SK-N-SH (cell line): ENCODE measurements at regions not wholly inside any gene's neighbourhood (a gene's known extent, or its start where the extent isn't known, plus 50 kb on each side); places are given as distances from the start of the nearest gene placed in this dataset.
"Not testable (repeated sequence)": the region's sequence is repeated elsewhere in the genome, so short reads cannot be mapped to it uniquely, and the experiment has no call there.

Experiments used
- CTCF ChIA-PET: fragments of 300-600, 350-600 bp; formaldehyde crosslinking; extraction: SDS; loops from one replicate; lab custom pipeline; 2021; lab: Yijun Ruan, JAX
- POLR2A ChIA-PET: fragments of 350-600 bp; sonication (Branson Sonifier 250); formaldehyde crosslinking; extraction: SDS; loops from one replicate; lab custom pipeline; 2020; ENCODE audit warnings: antibody characterized with exemption, inconsistent platforms; lab: Yijun Ruan, JAX
- DNase-seq: peaks from one replicate; pipeline ENCODE4 v3.0.0; 2012
- H2AFZ ChIP-seq: fragments of 200-600 bp; sonication (generic); 2 replicates; pipeline ENCODE4 v1.8.1; 2016; ENCODE audit warnings: antibody characterized with exemption, mild to moderate bottlenecking, low read depth
- H3F3A ChIP-seq: fragments of 200-600 bp; sonication (generic); replicated peaks from 2 replicates; pipeline ENCODE3; 2016; ENCODE audit warnings: antibody characterized with exemption, mild to moderate bottlenecking; ENCODE audit not compliant: insufficient read depth
- H3K27ac ChIP-seq, 2 experiments: fragments of 200-500 bp in 1 of 2; fragments of 200-600 bp in 1 of 2; sonication (Bioruptor generic) in 1 of 2; sonication (generic), shearing (Covaris generic) in 1 of 2; 2 replicates each; pipeline versions ENCODE4 v1.5.1 to v1.6.1; 2014 to 2016; ENCODE audit warnings: low read depth in 2 of 2, inconsistent platforms in 1 of 2, low read length in 1 of 2, mild to moderate bottlenecking in 1 of 2, mixed read lengths in 1 of 2
- H3K27me3 ChIP-seq: fragments of 200-600 bp; sonication (generic), shearing (Covaris generic); 2 replicates; pipeline ENCODE4 v1.6.1; 2016; ENCODE audit warnings: mixed run types; ENCODE audit not compliant: insufficient read depth
- H3K36me3 ChIP-seq, 2 experiments: fragments of 200-500 bp in 1 of 2; fragments of 200-600 bp in 1 of 2; sonication (Bioruptor generic) in 1 of 2; sonication (generic) in 1 of 2; replicated peaks in 1 of 2; 2 replicates each; pipeline versions ENCODE3 to v1.5.1; 2014 to 2016; ENCODE audit warnings: low read length in 1 of 2, mild to moderate bottlenecking in 1 of 2; ENCODE audit not compliant: insufficient read depth in 2 of 2, control insufficient read depth in 1 of 2
- H3K4me1 ChIP-seq, 2 experiments: fragments of 200-500 bp in 1 of 2; fragments of 200-600 bp in 1 of 2; sonication (Bioruptor generic) in 1 of 2; sonication (generic), shearing (Covaris generic) in 1 of 2; 2 replicates each; pipeline versions ENCODE4 v1.5.1 to v1.6.1; 2014 to 2016; ENCODE audit warnings: low read depth in 1 of 2, low read length in 1 of 2, mixed run types in 1 of 2; ENCODE audit not compliant: insufficient read depth in 2 of 2, control insufficient read depth in 1 of 2
- H3K4me2 ChIP-seq: fragments of 200-600 bp; sonication (generic), shearing (Covaris generic); 2 replicates; pipeline ENCODE4 v1.6.1; 2017; ENCODE audit warnings: mixed run types
- H3K4me3 ChIP-seq, 2 experiments: fragments of 200-500 bp in 1 of 2; fragments of 200-600 bp in 1 of 2; sonication (Bioruptor generic) in 1 of 2; sonication (generic), shearing (Covaris generic) in 1 of 2; 2 replicates each; pipeline versions ENCODE4 v1.5.1 to v1.8.1; 2014 to 2016; ENCODE audit warnings: low read depth in 2 of 2, inconsistent platforms in 1 of 2, low read length in 1 of 2, mild to moderate bottlenecking in 1 of 2, mixed read lengths in 1 of 2, moderate library complexity in 1 of 2
- H3K79me2 ChIP-seq: fragments of 200-600 bp; sonication (generic); 2 replicates; pipeline ENCODE4 v1.8.1; 2017; ENCODE audit warnings: mild to moderate bottlenecking; ENCODE audit not compliant: insufficient read depth
- H3K9ac ChIP-seq: fragments of 200-600 bp; sonication (generic); 2 replicates; pipeline ENCODE4 v1.6.1; 2017; ENCODE audit warnings: mixed run types
- H3K9me2 ChIP-seq: fragments of 200-600 bp; sonication (generic); 2 replicates; pipeline ENCODE4 v1.6.1; 2017; ENCODE audit warnings: mixed run types
- H3K9me3 ChIP-seq: fragments of 200-600 bp; sonication (generic); 2 replicates; pipeline ENCODE4 v1.6.1; 2017; ENCODE audit warnings: mixed run types, mild to moderate bottlenecking, moderate library complexity
- H4K20me1 ChIP-seq: fragments of 200-600 bp; sonication (generic); 2 replicates; pipeline ENCODE4 v1.6.1; 2017; ENCODE audit warnings: mild to moderate bottlenecking, mixed run types; ENCODE audit not compliant: insufficient read depth
- WGBS: methylation state at CpG from one replicate; pipeline ENCODE4 v1.1.6; 2017; ENCODE audit warnings: low lambda C conversion rate; 5-methylcytosine and 5-hydroxymethylcytosine counted together

DNA sequence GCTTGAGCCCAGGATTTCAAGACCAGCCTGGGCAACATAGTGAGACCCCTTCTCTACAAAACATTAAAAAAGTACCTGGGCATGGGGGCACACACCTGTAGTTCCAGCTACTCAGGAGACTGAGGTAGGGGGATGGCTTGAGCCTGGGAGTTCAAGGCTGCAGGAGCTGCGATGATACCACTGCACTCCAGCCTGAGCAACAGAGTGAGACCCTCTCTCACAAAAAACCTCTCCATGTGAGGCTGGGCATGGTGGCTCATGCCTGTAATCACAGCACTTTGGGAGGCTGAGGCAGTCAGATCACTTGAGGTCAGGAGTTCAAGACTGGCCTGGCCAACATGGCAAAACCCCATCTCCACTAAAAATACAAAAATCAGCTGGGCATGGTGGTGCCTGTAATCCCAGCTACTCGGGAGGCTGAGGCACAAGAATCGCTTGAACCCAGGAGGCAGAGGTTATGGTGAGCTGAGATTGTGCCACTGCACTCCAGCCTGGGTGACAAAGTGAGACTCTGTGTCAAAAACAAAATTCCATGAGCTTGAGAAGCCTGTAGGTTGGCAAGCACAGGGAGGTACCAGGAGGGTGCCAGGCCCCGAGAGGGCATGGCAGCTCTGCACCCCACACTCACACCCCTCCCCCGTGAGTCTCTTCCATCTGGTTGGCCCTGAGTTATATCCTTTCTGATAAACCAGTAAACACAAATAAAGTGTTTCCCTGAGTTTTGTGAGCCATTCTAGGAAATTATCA, 88.8 kb downstream of the KCNJ18 start:
- CTCF ChIA-PET: interaction anchor here (0.8 kb wide), 1 partner anchor 40 kb away, joined by 3 read pairs; no protein-coding TSS in a partner anchor
- DNase-seq, H3K36me3 ChIP-seq, H2AFZ ChIP-seq, H3K27ac ChIP-seq, POLR2A ChIA-PET, H3F3A ChIP-seq, H4K20me1 ChIP-seq, H3K27me3 ChIP-seq, H3K9me2 ChIP-seq, H3K9me3 ChIP-seq, H3K79me2 ChIP-seq, H3K4me3 ChIP-seq, H3K9ac ChIP-seq, H3K4me2 ChIP-seq, H3K4me1 ChIP-seq: not testable (repeated sequence)
- 0% methylated on average over 5 of the region's 5 CpGs for WGBS

DNA sequence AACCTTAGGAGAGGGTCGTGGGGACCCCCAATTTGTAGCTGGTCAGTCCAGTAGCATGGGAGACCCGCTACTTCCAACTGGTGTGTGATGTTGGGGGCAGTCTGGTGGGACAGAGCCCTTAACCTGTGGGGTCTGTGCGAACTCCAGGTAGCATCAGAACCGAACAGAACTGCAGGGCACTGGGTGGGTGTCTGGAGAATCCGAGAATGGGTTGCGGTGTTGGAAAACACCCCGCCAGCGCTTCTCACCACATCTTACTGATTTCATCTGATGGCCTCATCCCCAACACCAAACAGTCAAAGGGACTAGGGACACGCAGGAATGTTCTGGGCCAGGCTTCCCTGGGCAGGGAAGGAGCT, 89.3 kb downstream of the KCNJ18 start:
- not testable (repeated sequence) for H4K20me1 ChIP-seq

DNA sequence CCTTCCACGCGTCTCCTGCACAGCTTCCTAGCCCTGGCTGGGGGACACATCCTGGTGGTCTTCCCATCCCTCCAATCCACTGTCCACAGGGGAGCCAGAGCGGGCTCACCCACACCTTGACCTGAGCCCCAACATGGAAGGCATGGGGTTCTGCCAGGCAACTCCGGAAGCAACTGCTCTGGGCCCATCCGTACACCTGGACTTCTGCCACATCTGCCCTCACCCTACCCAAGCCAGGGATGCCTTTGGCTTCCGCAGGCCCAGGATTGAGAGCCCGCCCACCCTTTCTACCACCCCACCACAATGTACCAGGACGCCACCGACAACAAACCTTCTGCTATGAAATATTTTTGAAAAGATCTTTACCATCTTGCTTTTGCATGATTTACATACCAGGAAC, 89.8 kb downstream of the KCNJ18 start:
- CTCF ChIA-PET, H3K36me3 ChIP-seq, POLR2A ChIA-PET: not testable (repeated sequence)

More for the DNA sequence above, 89.3 kb downstream of the KCNJ18 start:
- H3K9me3 ChIP-seq, POLR2A ChIA-PET, H3K4me2 ChIP-seq, H3K9me2 ChIP-seq, H3K27me3 ChIP-seq, H3K27ac ChIP-seq, CTCF ChIA-PET, DNase-seq, H2AFZ ChIP-seq, H3K9ac ChIP-seq, H3K36me3 ChIP-seq, H3K4me3 ChIP-seq, H3K4me1 ChIP-seq, H3F3A ChIP-seq, H3K79me2 ChIP-seq: not testable (repeated sequence)
- WGBS: 14% methylated on average over 9 of the region's 9 CpGs

DNA sequence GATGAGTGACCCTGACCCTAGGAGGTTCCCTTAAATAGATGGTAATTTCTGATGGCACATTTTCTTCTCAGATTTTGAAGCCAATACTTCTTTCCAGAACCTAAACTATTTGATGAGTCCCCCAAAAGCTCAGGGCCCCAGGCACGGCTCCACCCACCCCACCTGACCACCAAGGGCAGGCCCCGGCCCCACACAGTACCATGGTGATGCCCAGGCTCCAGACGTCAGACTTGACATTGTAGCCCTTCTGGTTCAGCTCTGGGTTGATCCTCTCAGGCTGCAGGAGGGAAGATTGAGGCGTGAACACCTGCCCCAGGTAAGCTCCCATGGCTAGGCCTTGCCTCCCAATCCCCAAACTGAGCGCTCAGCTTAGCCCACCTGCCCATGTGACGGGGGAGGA, 90.3 kb downstream of the KCNJ18 start:
- H3K9me2 ChIP-seq, H2AFZ ChIP-seq, H3K36me3 ChIP-seq, H3K9ac ChIP-seq, H3F3A ChIP-seq, H3K79me2 ChIP-seq, H3K4me2 ChIP-seq, H3K4me1 ChIP-seq, H3K4me3 ChIP-seq, H3K27me3 ChIP-seq, DNase-seq, POLR2A ChIA-PET, CTCF ChIA-PET, H3K27ac ChIP-seq, H3K9me3 ChIP-seq, H4K20me1 ChIP-seq: not testable (repeated sequence)
- 4% methylated on average over 4 of the region's 6 CpGs for WGBS

More for the DNA sequence above, 89.8 kb downstream of the KCNJ18 start:
- DNase-seq: peak; percentile 0
- not testable (repeated sequence) for H3K27me3 ChIP-seq, H3K9ac ChIP-seq, H3K9me2 ChIP-seq, H3K27ac ChIP-seq, H3F3A ChIP-seq, H4K20me1 ChIP-seq, H3K4me1 ChIP-seq, H3K79me2 ChIP-seq, H3K9me3 ChIP-seq, H3K4me2 ChIP-seq, H3K4me3 ChIP-seq, H2AFZ ChIP-seq
- no CpG with 5 or more reads among the region's 9 CpGs for WGBS

DNA sequence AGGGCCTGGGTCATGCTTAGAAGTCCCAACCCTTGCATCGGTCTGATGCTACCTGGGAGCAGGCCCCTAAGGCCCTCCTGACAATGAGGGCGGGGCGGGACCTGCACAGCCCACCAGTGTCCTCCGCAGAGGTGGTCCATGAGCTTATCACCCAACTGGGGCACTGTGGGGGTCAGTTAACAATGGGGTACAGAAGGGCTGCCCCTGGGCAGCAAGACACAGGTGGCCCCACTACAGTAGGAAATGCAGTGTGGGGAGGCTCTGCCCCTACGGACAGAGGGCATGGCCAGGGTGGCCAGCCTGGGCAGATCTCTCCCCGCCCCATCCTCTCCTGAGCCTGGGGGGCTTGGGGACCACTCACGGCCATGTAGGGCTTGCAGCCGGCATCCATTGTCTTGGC, 90.7 kb downstream of the KCNJ18 start:
- H3K27ac ChIP-seq, POLR2A ChIA-PET, H3K4me1 ChIP-seq, H3K4me2 ChIP-seq, H3K27me3 ChIP-seq, H3K9me2 ChIP-seq, H3K9ac ChIP-seq, H3K36me3 ChIP-seq, H3F3A ChIP-seq, CTCF ChIA-PET, H2AFZ ChIP-seq, H3K79me2 ChIP-seq, H4K20me1 ChIP-seq, H3K9me3 ChIP-seq, H3K4me3 ChIP-seq: not testable (repeated sequence)
- DNase-seq: peak; percentile 5
- WGBS: no CpG with 5 or more reads among the region's 8 CpGs

DNA sequence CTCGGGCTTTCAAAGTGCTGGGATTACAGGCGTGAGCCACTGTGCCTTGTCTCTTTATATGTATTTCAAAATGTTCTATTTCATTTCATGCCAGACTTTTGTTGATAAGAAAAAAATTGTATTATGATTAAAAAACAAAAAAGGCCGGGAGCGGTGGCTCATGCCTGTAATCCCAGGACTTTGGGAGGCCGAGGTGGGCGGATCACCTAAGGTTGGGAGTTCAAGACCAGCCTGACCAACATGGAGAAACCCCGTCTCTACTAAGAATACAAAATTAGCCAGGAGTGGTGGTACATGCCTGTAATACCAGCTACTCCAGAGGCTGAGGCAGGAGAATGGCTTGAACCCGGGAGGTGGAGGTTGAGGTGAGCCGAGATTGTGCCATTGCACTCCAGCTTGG, 121.9 kb downstream of the KCNJ18 start:
- DNase-seq, H3F3A ChIP-seq, H3K27ac ChIP-seq, H3K4me2 ChIP-seq, H3K4me1 ChIP-seq, H3K9me3 ChIP-seq, POLR2A ChIA-PET, H3K9ac ChIP-seq, H3K9me2 ChIP-seq, CTCF ChIA-PET, H3K4me3 ChIP-seq, H3K79me2 ChIP-seq, H4K20me1 ChIP-seq, H3K36me3 ChIP-seq, H2AFZ ChIP-seq: not testable (repeated sequence)
- 4% methylated on average over 9 of the region's 9 CpGs for WGBS
- H3K27me3 ChIP-seq: peaks cover 17% of the 10 kb centered on the region; the same call in 1 of the 2 replicates
